ENCODE measurements at regions not wholly inside any gene's neighbourhood (a gene's known extent, or its start where the extent isn't known, plus 50 kb on each side); places are given as distances from the start of the nearest gene placed in this dataset.
"Not testable (repeated sequence)": the region's sequence is repeated elsewhere in the genome, so short reads cannot be mapped to it uniquely, and the experiment has no call there.

DNA sequence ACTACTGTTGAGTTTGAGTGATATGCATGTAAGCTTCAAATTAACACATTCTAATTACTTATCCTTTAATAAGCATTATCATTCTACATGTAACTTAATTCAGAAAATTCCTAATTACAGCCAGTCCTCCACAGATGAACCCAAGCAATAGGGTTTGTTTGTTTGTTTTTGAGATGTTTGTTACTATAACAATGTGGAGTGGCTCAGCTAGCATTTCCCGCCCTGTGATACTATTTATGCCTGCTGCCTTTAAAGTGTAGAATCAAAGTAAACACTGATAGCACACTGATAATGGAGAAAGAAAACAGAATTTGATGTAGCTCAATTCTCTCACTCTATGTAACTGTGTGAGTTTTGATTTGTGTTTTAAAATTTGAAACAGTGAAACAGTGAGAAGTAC is 105.1 kb upstream of the IGF1R start:
- in situ Hi-C loops (cut with MboI; ENCODE audit: low sequenced_read_pairs) = no loop called here

DNA sequence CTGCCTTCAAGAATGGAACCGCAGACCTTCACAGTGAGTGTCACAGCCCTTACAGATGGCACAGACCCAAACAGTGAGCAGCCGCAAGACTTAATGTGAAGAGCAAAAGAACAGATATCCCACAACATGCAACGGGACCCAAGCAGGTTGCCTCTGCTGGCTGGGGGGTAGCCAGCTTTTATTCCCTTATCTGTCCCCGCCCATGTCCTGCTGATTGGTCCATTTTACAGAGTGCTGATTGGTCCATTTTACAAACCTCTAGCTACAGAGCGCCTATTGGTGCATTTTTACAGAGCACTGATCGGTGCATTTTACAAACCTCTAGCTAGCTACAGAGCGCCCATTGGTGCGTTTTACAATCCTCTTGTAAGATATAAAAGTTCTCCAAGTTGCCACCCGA is 102.0 kb upstream of the IGF1R start:
- in situ Hi-C loops (cut with MboI; ENCODE audit: low sequenced_read_pairs) = no loop called here

DNA sequence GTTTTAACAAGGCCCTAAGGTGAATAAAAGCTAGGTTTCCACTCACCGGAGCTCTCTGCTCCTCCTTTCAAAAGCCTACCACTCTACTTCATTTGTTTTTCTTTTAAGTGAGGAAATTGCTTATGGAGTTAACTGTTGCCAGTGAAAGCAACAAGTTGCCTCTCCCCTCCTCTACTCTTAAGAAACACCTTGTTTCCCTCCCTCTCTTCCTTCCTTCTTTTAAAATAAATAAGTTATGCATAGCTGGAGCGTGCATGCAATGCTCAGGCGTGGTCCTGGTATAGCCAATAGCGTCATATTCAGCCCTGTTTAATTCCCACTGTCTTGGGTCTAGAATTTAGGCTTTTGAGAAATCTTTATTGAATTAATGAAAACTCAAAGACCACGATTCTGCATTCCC is 101.1 kb upstream of the IGF1R start:
- in situ Hi-C loops (cut with MboI; ENCODE audit: low sequenced_read_pairs) = no loop called here

DNA sequence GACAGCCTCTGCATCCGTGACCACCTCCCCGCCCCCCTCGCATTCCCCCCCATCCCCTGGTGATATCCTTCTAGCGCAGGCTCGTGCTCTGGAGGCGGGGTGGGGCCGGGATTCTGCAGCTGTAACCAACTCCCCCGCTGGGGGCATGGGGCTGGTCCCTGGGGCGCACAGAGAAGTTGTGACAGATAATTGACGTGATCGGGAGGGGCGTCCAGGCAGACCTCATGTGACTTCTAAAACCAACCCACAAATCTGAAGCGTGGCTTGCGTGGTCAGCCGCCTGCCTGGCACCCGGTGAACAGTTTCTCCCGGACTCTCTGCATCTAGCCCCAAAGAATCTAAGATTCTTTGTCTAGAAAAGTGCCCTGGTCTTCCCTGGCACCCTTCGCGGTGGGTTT is 100.6 kb upstream of the IGF1R start:
- in situ Hi-C loops (cut with MboI; ENCODE audit: low sequenced_read_pairs) = no loop called here

DNA sequence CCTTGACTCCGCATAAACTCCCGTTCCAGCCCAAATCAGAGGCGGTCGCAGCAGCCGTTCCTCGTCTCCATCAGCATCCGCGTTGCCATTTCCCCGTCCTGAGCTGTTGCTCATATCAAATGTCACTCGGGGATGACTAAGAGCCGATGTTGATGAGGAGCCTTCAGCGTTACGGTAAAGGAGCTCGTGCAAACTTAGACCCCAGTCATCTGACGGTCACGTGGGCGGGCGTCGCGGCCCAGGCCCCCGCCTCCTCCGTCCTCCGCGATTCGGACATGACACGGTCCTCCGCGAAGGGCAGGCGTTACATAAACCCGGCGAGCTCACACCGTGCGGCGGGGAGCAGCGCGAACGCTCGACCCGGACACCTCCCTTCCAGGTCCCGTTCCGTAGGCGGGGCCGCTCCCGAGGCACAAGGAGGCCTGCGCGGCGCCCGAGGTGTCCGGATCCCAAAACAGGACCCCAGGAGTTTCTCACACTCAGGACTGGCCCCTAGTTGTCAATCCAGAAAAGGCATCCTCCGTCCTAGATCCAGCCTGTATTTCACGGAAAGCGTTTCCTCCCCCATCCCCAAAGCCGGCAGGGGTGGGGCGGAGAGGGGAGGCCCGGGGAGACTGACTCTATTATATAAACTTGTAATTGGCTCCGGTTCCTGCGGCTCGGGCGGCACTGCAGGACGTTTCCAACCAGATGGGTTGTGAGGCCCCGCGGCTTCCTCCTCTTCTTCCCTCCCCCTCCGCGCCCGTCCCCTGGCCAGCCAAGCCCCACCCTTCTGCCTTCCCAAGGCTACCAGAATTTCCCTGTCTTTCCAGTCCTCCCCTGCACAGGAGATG is 100.0 kb upstream of the IGF1R start:
- in situ Hi-C loops (cut with MboI; ENCODE audit: low sequenced_read_pairs) = no loop called here

DNA sequence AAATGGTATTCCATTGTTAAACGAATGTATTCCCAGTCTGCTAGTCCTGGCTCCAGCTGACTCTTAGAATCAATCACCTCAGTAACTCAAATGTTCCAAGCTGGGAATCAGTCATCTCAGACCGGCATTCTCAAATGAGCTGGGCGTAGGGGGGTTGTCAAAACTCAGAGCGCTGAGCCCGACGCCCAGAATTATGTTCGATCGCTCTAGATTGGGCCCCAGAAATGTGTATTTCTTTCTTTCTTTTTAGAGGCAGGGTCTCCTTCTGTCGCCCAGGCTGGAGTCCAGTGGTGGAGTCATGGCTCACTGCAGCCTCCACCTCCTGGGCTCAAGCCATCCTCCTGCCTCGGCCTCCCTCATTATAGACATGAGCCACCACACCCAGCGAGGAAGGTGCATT is 99.3 kb upstream of the IGF1R start:
- in situ Hi-C loops (cut with MboI; ENCODE audit: low sequenced_read_pairs) = no loop called here

DNA sequence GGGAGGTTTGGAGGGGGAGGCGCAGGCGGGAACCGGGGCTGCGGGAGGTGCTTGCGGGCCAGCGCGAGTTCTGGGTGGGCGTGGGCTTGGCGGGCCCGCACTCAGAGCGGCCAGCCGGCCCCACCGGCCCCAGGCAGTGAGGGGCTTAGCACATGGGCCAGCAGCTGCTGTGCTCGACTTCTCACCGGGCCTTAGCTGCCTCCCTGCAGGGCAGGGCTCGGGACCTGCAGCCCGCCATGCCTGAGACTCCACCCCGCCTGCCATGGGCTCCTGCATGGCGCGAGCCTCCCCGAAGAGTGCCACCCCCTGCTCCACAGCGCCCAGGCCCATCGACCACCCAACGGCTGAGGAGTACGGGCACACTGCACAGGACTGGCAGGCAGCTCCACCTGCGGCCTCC is 98.6 kb upstream of the IGF1R start:
- in situ Hi-C loops (cut with MboI; ENCODE audit: low sequenced_read_pairs) = no loop called here

DNA sequence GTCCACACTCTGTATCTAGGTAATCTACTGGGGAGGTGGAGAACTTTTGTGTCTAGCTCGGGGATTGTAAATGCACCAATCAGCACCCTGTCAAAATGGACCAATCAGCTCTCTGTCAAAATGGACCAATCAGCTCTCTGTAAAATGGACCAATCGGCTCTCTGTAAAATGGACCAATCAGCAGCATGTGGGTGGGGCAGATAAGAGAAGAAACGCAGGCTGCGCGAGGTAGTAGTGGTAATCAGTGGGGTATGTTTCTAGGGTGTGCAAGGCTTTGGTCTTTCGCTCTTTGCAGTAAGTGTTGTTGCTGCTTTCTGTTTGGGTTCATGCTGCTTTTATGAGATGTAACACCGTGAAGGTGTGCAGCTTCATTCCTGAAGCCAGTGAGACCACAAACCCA is 98.0 kb upstream of the IGF1R start:
- in situ Hi-C loops (cut with MboI; ENCODE audit: low sequenced_read_pairs) = not testable (repeated sequence)

DNA sequence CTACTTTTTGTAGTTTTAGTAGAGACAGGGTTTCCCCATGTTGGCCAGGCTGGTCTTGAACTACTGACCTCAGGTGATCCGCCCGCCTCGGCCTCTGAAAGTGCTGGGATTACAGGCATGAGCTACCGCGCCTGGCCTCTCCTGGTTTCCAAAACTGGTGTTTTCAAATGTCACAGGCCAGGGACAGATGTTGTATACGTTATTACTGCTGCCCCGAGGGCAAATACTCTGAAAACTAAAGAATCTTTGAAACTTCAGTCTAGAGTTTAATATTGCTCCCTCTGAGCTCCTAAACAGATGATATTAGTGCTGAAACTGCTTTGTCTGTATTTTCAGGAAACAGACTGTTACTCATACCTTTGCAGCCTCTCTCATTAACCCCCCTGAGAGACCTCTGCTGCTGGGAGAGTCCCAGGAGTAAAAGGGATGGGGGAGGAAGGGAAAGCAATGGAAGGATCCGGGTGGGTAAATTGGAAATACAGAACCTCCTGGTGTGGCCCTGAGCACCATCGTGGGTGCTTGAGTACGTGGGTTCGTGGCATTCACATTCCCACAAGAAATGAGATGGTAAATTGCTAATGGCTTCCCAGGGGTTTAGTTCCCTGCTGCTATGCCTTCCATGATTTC is 96.3 kb upstream of the IGF1R start:
- in situ Hi-C loops (cut with MboI; ENCODE audit: low sequenced_read_pairs) = no loop called here

DNA sequence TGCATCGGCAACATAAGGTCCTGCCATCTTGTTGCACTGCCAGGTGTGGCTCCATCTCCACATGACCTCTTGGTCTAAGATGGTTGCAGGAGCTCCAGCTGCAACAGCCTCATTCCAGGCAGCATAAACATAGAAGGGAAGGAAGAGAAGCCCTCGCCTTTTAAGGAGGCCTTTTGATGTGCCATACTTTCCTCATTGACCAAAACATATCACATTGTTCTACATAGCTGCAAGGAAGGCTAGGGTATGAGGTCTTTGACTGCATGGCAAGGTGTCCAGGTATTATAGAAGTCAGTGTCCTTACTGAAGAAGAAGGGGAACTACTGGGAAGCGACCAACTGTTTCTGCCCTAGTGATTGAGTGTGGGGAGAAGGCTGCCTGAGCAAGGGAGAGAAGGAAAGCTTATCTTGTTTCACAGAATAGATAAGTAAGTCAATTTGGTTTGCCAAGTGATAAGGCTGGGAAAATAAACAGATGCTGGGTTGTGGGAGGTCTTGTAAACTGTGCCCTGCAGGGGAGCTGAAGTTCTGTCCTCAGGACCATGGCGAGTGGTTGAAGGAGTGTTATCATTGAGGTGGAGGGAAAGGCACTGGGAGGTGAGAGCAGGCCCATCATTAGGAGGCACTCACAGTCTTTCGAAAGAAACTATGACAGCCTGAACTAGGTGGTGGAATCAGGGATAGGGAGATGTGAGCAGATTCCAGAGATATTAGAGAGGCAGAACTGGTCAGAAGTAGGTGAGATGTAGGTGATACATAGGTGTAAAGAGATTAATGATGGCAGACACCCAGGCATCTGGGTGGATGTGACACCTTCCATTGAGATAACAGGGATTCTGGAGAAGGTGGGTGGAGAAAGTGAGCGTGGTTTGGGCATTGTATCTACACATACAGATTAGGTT is 93.8 kb upstream of the IGF1R start:
- in situ Hi-C loops (cut with MboI; ENCODE audit: low sequenced_read_pairs) = no loop called here

DNA sequence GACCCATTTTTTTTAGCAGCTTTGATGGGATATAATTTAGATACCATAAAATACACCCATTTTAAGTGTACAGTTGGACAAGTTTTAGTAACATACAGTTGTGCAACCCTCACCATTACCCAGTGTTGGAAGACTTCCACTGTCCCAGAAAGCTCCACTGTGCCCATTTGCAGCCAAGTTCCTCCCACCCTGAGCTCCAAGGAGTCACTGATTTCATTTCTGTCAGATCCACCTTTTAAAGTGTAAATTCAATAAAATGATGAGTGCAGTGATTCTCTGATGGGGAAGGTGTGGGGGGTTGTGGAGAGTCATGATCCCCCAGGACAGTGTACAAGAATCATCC is 93.2 kb upstream of the IGF1R start:
- in situ Hi-C loops (cut with MboI; ENCODE audit: low sequenced_read_pairs) = no loop called here

DNA sequence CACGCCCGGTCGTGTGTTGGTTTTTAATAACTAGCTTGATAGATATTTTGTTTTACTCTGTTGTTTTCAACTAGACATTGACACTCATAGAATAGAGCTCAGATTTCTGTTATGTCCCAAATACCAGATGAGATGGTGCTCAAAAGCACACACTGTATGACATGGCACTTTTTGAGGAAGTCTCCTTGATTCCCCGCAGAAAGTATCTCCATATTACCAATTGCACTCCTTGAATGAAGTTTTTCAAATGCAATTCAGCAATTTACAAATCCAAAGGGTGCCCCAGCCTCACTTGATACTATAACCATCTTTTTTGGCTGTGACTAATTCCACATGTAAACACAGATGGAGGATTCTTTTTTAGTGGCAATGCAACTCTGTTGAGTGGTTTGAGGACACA is 92.0 kb upstream of the IGF1R start:
- in situ Hi-C loops (cut with MboI; ENCODE audit: low sequenced_read_pairs) = no loop called here

DNA sequence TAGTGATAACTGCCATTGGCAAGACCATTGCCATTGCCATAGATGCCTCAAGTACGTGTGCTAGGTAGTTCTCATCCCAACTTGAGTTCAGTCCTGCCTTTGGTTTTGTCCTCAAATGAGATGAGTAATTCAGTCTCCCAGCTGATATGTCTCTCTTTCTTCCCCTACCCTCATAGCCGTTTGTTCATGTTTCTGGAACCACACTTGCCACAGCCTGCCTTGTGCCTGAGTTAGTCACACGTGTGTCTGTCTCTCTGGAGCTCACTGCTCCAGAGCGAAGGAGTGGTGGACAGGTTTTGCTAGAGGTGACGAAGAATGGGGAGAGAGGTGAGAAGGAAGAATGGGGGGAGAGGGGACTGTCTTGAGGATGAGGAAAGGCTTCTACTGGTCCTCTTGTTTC is 88.0 kb upstream of the IGF1R start:
- in situ Hi-C loops (cut with MboI; ENCODE audit: low sequenced_read_pairs) = no loop called here

DNA sequence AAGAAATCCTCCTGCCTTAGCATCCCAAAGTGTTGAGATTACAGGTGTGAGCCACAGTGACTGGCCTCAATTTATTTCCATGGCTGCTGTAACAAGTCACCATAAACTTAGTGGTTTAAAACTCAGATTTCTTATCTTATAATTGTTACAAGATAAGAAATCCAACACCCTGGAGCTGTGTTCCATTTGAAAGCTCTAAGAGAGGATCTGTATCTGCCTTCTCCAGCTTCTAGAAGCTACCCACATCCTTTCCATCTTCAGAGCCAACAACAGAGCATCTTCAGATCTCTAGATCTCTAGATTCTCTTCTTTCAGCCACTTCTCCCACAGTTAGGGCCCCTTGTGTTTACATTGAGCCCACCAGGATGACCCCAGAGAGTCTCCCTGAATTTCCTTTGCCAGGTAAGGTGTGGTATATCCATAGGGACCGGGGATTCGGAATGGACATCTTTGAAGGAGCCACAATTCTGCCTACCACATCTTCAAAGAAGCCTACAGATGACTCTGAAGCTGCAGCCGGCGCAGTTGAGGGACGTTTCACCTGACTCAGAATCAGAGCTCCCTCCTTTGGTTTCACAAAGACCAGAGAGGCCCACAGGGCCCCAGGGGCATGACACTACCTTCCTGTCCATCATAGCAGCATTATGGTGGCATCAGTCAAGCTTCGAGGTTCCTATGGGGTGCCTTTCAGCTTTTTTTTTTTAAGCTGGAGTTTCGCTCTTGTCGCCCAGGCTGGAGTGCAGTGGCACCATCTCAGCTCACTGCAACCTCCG is 87.0 kb upstream of the IGF1R start:
- in situ Hi-C loops (cut with MboI; ENCODE audit: low sequenced_read_pairs) = no loop called here

DNA sequence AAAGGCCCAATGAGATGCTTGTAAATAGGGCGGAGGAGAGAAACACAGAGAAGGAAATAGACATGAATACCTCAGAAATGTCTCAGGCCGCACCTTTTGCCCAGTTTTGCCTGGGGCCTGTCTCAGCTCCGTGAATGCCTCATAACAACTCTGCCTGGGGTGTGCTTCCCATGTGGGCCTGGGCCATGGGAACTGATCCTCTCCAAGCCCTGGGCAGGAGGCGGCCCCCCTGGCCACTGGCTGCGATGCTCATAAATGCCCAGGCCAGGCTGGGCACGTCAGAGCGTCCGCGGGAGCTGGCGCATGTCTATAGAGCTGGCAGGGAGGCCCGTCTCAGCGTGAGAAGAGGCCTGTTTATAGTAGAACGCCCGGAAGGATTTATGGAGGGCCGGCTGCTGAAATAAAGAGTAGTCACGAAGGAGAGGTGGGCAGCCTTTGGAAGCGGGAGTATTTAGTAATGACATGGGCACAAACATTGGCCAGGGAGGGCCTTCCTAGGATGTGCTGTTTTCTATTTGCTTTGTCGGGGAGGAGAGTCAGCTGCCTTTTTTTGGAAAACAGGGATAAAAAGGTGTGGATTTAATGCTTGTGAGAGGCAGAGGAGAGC is 85.9 kb upstream of the IGF1R start:
- in situ Hi-C loops (cut with MboI; ENCODE audit: low sequenced_read_pairs) = no loop called here

DNA sequence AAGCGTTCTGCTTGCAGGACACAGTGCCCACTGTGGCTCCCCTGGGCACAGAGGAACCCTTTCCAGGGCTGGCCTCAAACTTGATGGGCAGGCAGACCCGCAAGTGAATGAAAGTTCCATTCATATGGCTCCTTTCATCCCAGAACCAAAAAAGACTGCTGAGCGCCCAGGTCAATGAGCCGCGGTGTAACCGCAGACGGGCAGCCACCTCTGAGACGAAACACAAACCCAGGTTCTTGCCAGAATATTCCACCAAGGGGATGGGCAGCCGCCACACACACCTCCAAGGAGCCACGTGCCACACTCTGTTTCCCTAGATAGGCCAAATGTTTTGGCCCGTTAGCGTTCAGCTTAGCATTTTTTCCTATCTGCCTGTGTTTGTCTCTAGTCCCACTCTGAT is 82.8 kb upstream of the IGF1R start:
- in situ Hi-C loops (cut with MboI; ENCODE audit: low sequenced_read_pairs) = no loop called here

DNA sequence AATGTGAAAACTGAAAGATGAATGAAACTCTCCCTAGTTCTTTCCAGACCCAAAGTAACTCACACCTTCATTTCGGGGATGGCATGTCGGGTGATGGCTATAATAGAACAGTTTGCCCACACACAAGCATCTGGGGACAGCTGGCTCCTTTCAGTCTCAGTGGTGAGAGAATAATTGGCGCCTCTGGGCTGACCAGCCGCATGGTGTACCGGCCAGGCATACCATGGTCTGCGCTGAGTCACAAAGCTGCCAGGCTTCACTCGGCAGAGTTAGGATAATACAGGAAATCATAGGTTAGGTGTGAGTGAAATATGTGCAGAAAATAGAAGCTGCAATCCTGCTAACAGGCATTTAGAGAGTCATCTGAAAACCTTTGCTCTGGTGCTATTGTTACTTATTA is 80.4 kb upstream of the IGF1R start:
- in situ Hi-C loops (cut with MboI; ENCODE audit: low sequenced_read_pairs) = no loop called here

DNA sequence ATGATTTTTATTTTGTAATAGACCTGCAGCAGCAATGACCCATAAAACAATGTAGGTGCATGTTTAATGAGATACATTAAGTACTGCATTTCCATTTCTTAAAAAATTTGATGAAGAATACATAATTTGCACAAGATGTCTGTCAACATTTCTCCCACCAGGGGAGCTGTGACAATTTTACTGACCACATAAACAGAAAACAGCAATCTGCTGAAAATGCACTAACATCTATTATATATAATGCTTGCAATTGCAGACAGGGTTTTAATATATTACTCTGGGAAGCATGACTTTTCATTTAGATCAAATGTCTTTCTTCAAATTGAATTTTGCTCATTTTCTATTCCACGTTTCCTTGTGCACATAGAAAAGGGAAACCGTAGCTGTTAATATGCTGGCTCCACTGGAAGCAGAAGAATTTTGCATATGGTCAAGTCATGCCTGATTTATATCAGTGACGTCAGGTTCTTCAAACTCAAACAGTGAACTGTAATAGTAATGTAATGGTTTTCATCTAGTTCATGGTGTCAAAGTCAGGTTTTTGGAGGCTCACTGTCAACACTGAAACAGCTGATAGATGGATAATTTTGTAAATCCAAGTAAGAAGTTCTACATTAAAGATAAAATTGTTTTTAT is 79.8 kb upstream of the IGF1R start:
- in situ Hi-C loops (cut with MboI; ENCODE audit: low sequenced_read_pairs) = no loop called here

DNA sequence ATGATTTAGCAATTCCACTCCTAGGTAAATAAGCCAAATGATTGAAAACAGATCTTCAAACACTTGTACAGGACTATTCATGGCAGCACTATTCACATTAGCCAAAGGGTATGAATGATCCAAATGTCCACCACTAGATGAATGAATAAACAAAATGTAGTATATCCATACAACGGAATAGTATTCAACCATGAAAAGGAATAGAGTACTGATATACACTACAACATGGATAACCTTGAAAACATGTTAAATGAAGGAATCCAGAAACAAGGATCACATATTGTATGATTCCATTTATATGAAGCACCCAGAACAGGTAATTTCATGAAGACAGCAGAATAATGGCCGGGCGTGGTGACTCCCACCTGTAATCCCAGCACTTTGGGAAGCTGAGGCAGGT is 78.2 kb upstream of the IGF1R start:
- in situ Hi-C loops (cut with MboI; ENCODE audit: low sequenced_read_pairs) = no loop called here

DNA sequence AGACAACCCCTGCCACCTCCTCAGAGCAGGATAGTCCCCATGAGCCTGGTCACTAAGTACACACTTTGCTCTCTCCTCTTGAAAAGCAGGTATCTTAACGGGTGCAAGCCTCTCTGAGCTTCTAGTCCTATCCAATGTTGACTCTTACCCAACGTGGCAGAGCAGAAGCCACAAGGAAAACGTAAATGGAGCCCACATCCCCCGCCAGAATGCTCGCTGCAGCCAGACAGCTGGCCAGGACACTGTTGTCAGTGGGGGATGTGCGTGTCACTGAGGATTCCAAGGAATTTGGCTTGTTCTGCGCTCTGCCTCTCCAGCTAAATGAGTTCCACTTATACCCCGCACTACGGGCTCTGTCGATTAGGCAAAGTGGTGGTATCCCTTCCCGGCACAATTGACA is 67.8 kb upstream of the IGF1R start:
- in situ Hi-C loops (cut with MboI; ENCODE audit: low sequenced_read_pairs) = no loop called here
